A673 (cell line): ENCODE measurements at regions not wholly inside any gene's neighbourhood (a gene's known extent, or its start where the extent isn't known, plus 50 kb on each side); places are given as distances from the start of the nearest gene placed in this dataset.

Experiments
- EZH2 ChIP-seq: fragments of 200-600 bp; sonication (generic); IDR thresholded peaks from 2 replicates; pipeline ENCODE4 v1.6.1; 2017; ENCODE audit warnings: borderline replicate concordance, low read depth, mild to moderate bottlenecking, mixed read lengths, antibody characterized with exemption, low read length; ENCODE audit not compliant: poor library complexity, severe bottlenecking
- TF ChIP-seq, protein P1 (sequence below): fragments of 300-800, 200-600 bp; sonication (generic); conservative IDR thresholded peaks from 2 replicates; pipeline ENCODE4 v1.5.1; 2017; ENCODE audit warnings: low read depth, mild to moderate bottlenecking, antibody characterized with exemption, low read length, moderate library complexity, mixed read lengths

DNA sequence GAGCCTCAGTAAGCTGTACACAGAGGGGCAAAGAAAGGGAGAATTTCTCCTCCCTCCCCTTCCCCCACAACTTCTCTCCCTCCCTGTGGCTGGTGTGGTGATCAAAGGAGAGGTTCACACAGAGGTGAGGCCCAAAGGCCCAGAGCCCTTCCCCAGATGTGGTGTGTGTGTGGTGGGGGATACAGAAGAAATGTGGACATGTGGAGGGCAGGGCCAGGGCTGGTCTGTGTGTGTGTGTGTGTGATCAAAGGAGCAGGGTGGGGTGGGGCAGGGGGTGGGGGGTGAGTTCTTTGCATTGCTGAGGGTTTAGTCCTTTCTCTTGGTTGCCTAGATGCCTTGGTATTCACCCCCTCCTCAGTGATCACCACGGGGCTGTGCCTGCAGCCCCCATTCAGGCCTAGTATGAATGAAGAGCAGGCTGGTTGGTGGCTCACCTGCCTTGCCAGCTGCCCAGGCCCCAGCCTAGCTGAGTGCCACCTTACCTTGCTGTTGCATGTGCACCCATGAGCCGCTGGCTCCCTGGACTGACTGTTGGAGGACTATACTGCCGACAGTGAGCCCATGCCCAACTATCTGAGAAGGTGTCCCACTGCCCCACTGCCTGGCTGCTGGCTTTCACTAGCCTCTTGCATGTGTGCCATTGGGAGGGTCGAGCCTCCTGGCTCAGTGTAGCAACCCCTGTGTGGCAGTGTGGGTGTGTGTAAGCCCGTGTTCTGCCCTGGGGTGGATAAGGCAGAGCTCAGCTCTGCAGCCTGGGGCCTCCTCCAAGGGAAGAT, 101.9 kb downstream of the EFNB1 start:
- TF ChIP-seq, protein P1, sequence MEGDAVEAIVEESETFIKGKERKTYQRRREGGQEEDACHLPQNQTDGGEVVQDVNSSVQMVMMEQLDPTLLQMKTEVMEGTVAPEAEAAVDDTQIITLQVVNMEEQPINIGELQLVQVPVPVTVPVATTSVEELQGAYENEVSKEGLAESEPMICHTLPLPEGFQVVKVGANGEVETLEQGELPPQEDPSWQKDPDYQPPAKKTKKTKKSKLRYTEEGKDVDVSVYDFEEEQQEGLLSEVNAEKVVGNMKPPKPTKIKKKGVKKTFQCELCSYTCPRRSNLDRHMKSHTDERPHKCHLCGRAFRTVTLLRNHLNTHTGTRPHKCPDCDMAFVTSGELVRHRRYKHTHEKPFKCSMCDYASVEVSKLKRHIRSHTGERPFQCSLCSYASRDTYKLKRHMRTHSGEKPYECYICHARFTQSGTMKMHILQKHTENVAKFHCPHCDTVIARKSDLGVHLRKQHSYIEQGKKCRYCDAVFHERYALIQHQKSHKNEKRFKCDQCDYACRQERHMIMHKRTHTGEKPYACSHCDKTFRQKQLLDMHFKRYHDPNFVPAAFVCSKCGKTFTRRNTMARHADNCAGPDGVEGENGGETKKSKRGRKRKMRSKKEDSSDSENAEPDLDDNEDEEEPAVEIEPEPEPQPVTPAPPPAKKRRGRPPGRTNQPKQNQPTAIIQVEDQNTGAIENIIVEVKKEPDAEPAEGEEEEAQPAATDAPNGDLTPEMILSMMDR = no peak
- TF ChIP-seq EZH2 = no peak
